SK-N-SH (cell line): ENCODE measurements at regions not wholly inside any gene's neighbourhood (a gene's known extent, or its start where the extent isn't known, plus 50 kb on each side); places are given as distances from the start of the nearest gene placed in this dataset.

ENCODE experiments used
- CTCF ChIA-PET: fragments of 300-600, 350-600 bp; formaldehyde crosslinking; extraction: SDS; loops from one replicate; lab custom pipeline; 2021; lab: Yijun Ruan, JAX
- POLR2A ChIA-PET: fragments of 350-600 bp; sonication (Branson Sonifier 250); formaldehyde crosslinking; extraction: SDS; loops from one replicate; lab custom pipeline; 2020; ENCODE audit warnings: antibody characterized with exemption, inconsistent platforms; lab: Yijun Ruan, JAX
- DNase-seq: peaks from one replicate; pipeline ENCODE4 v3.0.0; 2012
- H2AFZ ChIP-seq: fragments of 200-600 bp; sonication (generic); 2 replicates; pipeline ENCODE4 v1.8.1; 2016; ENCODE audit warnings: antibody characterized with exemption, mild to moderate bottlenecking, low read depth
- H3F3A ChIP-seq: fragments of 200-600 bp; sonication (generic); replicated peaks from 2 replicates; pipeline ENCODE3; 2016; ENCODE audit warnings: antibody characterized with exemption, mild to moderate bottlenecking; ENCODE audit not compliant: insufficient read depth
- H3K27ac ChIP-seq, 2 experiments: fragments of 200-500 bp in 1 of 2; fragments of 200-600 bp in 1 of 2; sonication (Bioruptor generic) in 1 of 2; sonication (generic), shearing (Covaris generic) in 1 of 2; 2 replicates each; pipeline versions ENCODE4 v1.5.1 to v1.6.1; 2014 to 2016; ENCODE audit warnings: low read depth in 2 of 2, inconsistent platforms in 1 of 2, low read length in 1 of 2, mild to moderate bottlenecking in 1 of 2, mixed read lengths in 1 of 2
- H3K27me3 ChIP-seq: fragments of 200-600 bp; sonication (generic), shearing (Covaris generic); 2 replicates; pipeline ENCODE4 v1.6.1; 2016; ENCODE audit warnings: mixed run types; ENCODE audit not compliant: insufficient read depth
- H3K36me3 ChIP-seq, 2 experiments: fragments of 200-500 bp in 1 of 2; fragments of 200-600 bp in 1 of 2; sonication (Bioruptor generic) in 1 of 2; sonication (generic) in 1 of 2; replicated peaks in 1 of 2; 2 replicates each; pipeline versions ENCODE3 to v1.5.1; 2014 to 2016; ENCODE audit warnings: low read length in 1 of 2, mild to moderate bottlenecking in 1 of 2; ENCODE audit not compliant: insufficient read depth in 2 of 2, control insufficient read depth in 1 of 2
- H3K4me1 ChIP-seq, 2 experiments: fragments of 200-500 bp in 1 of 2; fragments of 200-600 bp in 1 of 2; sonication (Bioruptor generic) in 1 of 2; sonication (generic), shearing (Covaris generic) in 1 of 2; 2 replicates each; pipeline versions ENCODE4 v1.5.1 to v1.6.1; 2014 to 2016; ENCODE audit warnings: low read depth in 1 of 2, low read length in 1 of 2, mixed run types in 1 of 2; ENCODE audit not compliant: insufficient read depth in 2 of 2, control insufficient read depth in 1 of 2
- H3K4me2 ChIP-seq: fragments of 200-600 bp; sonication (generic), shearing (Covaris generic); 2 replicates; pipeline ENCODE4 v1.6.1; 2017; ENCODE audit warnings: mixed run types
- H3K4me3 ChIP-seq, 2 experiments: fragments of 200-500 bp in 1 of 2; fragments of 200-600 bp in 1 of 2; sonication (Bioruptor generic) in 1 of 2; sonication (generic), shearing (Covaris generic) in 1 of 2; 2 replicates each; pipeline versions ENCODE4 v1.5.1 to v1.8.1; 2014 to 2016; ENCODE audit warnings: low read depth in 2 of 2, inconsistent platforms in 1 of 2, low read length in 1 of 2, mild to moderate bottlenecking in 1 of 2, mixed read lengths in 1 of 2, moderate library complexity in 1 of 2
- H3K79me2 ChIP-seq: fragments of 200-600 bp; sonication (generic); 2 replicates; pipeline ENCODE4 v1.8.1; 2017; ENCODE audit warnings: mild to moderate bottlenecking; ENCODE audit not compliant: insufficient read depth
- H3K9ac ChIP-seq: fragments of 200-600 bp; sonication (generic); 2 replicates; pipeline ENCODE4 v1.6.1; 2017; ENCODE audit warnings: mixed run types
- H3K9me2 ChIP-seq: fragments of 200-600 bp; sonication (generic); 2 replicates; pipeline ENCODE4 v1.6.1; 2017; ENCODE audit warnings: mixed run types
- H3K9me3 ChIP-seq: fragments of 200-600 bp; sonication (generic); 2 replicates; pipeline ENCODE4 v1.6.1; 2017; ENCODE audit warnings: mixed run types, mild to moderate bottlenecking, moderate library complexity
- H4K20me1 ChIP-seq: fragments of 200-600 bp; sonication (generic); 2 replicates; pipeline ENCODE4 v1.6.1; 2017; ENCODE audit warnings: mild to moderate bottlenecking, mixed run types; ENCODE audit not compliant: insufficient read depth
- CTCF ChIP-seq: fragments of 200-600 bp; sonication (generic); IDR thresholded peaks from 2 replicates; pipeline ENCODE4 v1.6.1; 2017; ENCODE audit warnings: antibody characterized with exemption, mild to moderate bottlenecking, moderate library complexity
- EP300 ChIP-seq, 2 experiments: IDR thresholded peaks; 2 replicates each; pipeline versions ENCODE4 v1.4.0 to v1.6.1; 2012; ENCODE audit warnings: borderline replicate concordance in 1 of 2, low read depth in 1 of 2, low read length in 1 of 2
- FOXM1 ChIP-seq: IDR thresholded peaks from 2 replicates; pipeline ENCODE4 v1.4.0; 2012; ENCODE audit warnings: low read depth, mild to moderate bottlenecking
- IRF3 ChIP-seq: fragments of 150-350 bp; IDR thresholded peaks from 2 replicates; pipeline ENCODE4 v1.6.1; 2016; ENCODE audit warnings: mild to moderate bottlenecking, low read depth, low read length
- JUND ChIP-seq: IDR thresholded peaks from 2 replicates; pipeline ENCODE4 v1.4.0; 2012
- NFIC ChIP-seq: IDR thresholded peaks from 2 replicates; pipeline ENCODE4 v1.4.0; 2012; ENCODE audit warnings: borderline replicate concordance
- NRF1 ChIP-seq: IDR thresholded peaks from 2 replicates; pipeline ENCODE4 v1.6.1; 2012; ENCODE audit warnings: low read depth, mild to moderate bottlenecking, low read length
- RAD21 ChIP-seq: IDR thresholded peaks from 2 replicates; pipeline ENCODE4 v1.6.1; 2012; ENCODE audit warnings: mild to moderate bottlenecking, low read length
- RCOR1 ChIP-seq: fragments of 150-350 bp; IDR thresholded peaks from 2 replicates; pipeline ENCODE4 v1.6.1; 2017; ENCODE audit warnings: antibody characterized with exemption, low read length
- RFX5 ChIP-seq: IDR thresholded peaks from 2 replicates; pipeline ENCODE4 v1.6.1; 2012; ENCODE audit warnings: mild to moderate bottlenecking, improper control_type of control experiment, low read length
- SMC3 ChIP-seq: IDR thresholded peaks from 2 replicates; pipeline ENCODE4 v1.6.1; 2012; ENCODE audit warnings: low read depth, low read length, improper control_type of control experiment
- TCF12 ChIP-seq: IDR thresholded peaks from 2 replicates; pipeline ENCODE4 v1.4.0; 2012
- USF1 ChIP-seq: IDR thresholded peaks from 2 replicates; pipeline ENCODE4 v1.4.0; 2012; ENCODE audit warnings: low read depth, borderline replicate concordance
- YY1 ChIP-seq: IDR thresholded peaks from 2 replicates; pipeline ENCODE4 v1.4.0; 2012; ENCODE audit warnings: low read depth, mild to moderate bottlenecking
- WGBS: methylation state at CpG from one replicate; pipeline ENCODE4 v1.1.6; 2017; ENCODE audit warnings: low lambda C conversion rate; 5-methylcytosine and 5-hydroxymethylcytosine counted together
- TF ChIP-seq, protein P1 (sequence below): IDR thresholded peaks from 2 replicates; pipeline ENCODE4 v1.6.1; 2012; ENCODE audit warnings: mild to moderate bottlenecking, low read depth, low read length, moderate library complexity
- TF ChIP-seq, protein P2 (sequence below): IDR thresholded peaks from 2 replicates; pipeline ENCODE4; 2012

GRCh38 chr6:100084316-100084990 is 90.4 kb upstream of the MCHR2 start:
- H3K4me1 ChIP-seq: no peaks in the 10 kb centered on the region
- H3K9me2 ChIP-seq: no peaks in the 10 kb centered on the region
- 3% methylated on average over 4 of the region's 4 CpGs for WGBS
- ChIA-PET POLR2A (no interaction called here), CTCF (interaction anchor here (1.1 to 1.4 kb wide), 4 partner anchors 38 to 580 kb away, joined by 3 read pairs; no protein-coding TSS in a partner anchor)
- H4K20me1 ChIP-seq: no peaks in the 10 kb centered on the region
- H3K36me3 ChIP-seq: no peaks in the 10 kb centered on the region
- no peak overlapping the region for H3K27ac ChIP-seq
- no peak for TF ChIP-seq TCF12
- no peak for TF ChIP-seq IRF3
- TF ChIP-seq RCOR1: no peak
- TF ChIP-seq, protein P1, sequence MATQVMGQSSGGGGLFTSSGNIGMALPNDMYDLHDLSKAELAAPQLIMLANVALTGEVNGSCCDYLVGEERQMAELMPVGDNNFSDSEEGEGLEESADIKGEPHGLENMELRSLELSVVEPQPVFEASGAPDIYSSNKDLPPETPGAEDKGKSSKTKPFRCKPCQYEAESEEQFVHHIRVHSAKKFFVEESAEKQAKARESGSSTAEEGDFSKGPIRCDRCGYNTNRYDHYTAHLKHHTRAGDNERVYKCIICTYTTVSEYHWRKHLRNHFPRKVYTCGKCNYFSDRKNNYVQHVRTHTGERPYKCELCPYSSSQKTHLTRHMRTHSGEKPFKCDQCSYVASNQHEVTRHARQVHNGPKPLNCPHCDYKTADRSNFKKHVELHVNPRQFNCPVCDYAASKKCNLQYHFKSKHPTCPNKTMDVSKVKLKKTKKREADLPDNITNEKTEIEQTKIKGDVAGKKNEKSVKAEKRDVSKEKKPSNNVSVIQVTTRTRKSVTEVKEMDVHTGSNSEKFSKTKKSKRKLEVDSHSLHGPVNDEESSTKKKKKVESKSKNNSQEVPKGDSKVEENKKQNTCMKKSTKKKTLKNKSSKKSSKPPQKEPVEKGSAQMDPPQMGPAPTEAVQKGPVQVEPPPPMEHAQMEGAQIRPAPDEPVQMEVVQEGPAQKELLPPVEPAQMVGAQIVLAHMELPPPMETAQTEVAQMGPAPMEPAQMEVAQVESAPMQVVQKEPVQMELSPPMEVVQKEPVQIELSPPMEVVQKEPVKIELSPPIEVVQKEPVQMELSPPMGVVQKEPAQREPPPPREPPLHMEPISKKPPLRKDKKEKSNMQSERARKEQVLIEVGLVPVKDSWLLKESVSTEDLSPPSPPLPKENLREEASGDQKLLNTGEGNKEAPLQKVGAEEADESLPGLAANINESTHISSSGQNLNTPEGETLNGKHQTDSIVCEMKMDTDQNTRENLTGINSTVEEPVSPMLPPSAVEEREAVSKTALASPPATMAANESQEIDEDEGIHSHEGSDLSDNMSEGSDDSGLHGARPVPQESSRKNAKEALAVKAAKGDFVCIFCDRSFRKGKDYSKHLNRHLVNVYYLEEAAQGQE: no peak
- TF ChIP-seq NRF1: no peak
- TF ChIP-seq, protein P2, sequence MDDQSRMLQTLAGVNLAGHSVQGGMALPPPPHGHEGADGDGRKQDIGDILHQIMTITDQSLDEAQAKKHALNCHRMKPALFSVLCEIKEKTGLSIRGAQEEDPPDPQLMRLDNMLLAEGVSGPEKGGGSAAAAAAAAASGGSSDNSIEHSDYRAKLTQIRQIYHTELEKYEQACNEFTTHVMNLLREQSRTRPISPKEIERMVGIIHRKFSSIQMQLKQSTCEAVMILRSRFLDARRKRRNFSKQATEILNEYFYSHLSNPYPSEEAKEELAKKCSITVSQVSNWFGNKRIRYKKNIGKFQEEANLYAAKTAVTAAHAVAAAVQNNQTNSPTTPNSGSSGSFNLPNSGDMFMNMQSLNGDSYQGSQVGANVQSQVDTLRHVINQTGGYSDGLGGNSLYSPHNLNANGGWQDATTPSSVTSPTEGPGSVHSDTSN: no peak
- no peak for TF ChIP-seq USF1
- TF ChIP-seq FOXM1: no peak
- no peak for TF ChIP-seq JUND
- TF ChIP-seq RFX5: no peak
- no peak for TF ChIP-seq CTCF
- no peak for TF ChIP-seq NFIC
- TF ChIP-seq EP300 (IDR thresholded peaks at IDR 0.05; ENCODE audit: borderline replicate concordance in 1 of 2, low read depth in 1 of 2, low read length in 1 of 2): no peak
- no peak for TF ChIP-seq YY1
- no peak for TF ChIP-seq SMC3
- TF ChIP-seq RAD21: no peak
- no peak overlapping the region for H2AFZ ChIP-seq
- peaks cover 3% of the 10 kb centered on the region for H3F3A ChIP-seq
- H3K9ac ChIP-seq: no peak overlapping the region
- DNase-seq: no peak
- H3K79me2 ChIP-seq: no peaks in the 10 kb centered on the region
- no peaks in the 10 kb centered on the region; the same call in 1 of the 2 replicates for H3K27me3 ChIP-seq
- H3K9me3 ChIP-seq: no peaks in the 10 kb centered on the region
- no peak overlapping the region for H3K4me3 ChIP-seq
- H3K4me2 ChIP-seq: no peak overlapping the region
